T-helper 17 cell (primary cell): ENCODE measurements at regions not wholly inside any gene's neighbourhood (a gene's known extent, or its start where the extent isn't known, plus 50 kb on each side); places are given as distances from the start of the nearest gene placed in this dataset.
A peak's percentile ranks its signal among the peaks of the same experiment; 100 is the strongest.

ENCODE experiments used
- ATAC-seq: fragments of 150-1000 bp; cut with Tn5 transposase; 2 replicates; pipeline ENCODE4 v1.10.0; 2021; ENCODE audit warnings: mild to moderate bottlenecking, moderate library complexity
- DNase-seq, 3 donors: peaks; one replicate each; pipeline versions ENCODE4 v3.0.0 to v3.0.0-alpha.2; 2020 to 2021
- H3K9me3 ChIP-seq: one replicate; pipeline ENCODE4 v1.7.0; 2013; ENCODE audit warnings: low read length, mild to moderate bottlenecking; ENCODE audit not compliant: control insufficient read depth, poor library complexity, severe bottlenecking
- H3K27ac Mint-ChIP-seq: one replicate; pipeline ENCODE4 v1.8.0; 2022; ENCODE audit warnings: mild to moderate bottlenecking, moderate library complexity, mixed read lengths
- H3K27me3 Mint-ChIP-seq: one replicate; pipeline ENCODE4 v1.8.0; 2022; ENCODE audit warnings: mixed read lengths
- H3K36me3 Mint-ChIP-seq: one replicate; pipeline ENCODE4 v1.8.0; 2022; ENCODE audit warnings: low read depth, mixed read lengths
- H3K4me1 Mint-ChIP-seq: one replicate; pipeline ENCODE4 v1.8.0; 2022; ENCODE audit warnings: mild to moderate bottlenecking, mixed read lengths
- H3K4me3 Mint-ChIP-seq: one replicate; pipeline ENCODE4 v1.8.0; 2022; ENCODE audit warnings: mild to moderate bottlenecking, moderate library complexity, mixed read lengths

GRCh38 chr10:63698787-63699150 lies 177.6 kb downstream of the REEP3 start:
- peak overlapping the region; percentile 77 for H3K27ac Mint-ChIP-seq

GRCh38 chr10:63699785-63700613 lies 178.8 kb downstream of the REEP3 start:
- Mint-ChIP-seq H3K4me1 (peaks cover 11% of the 10 kb centered on the region), H3K27me3 (peaks cover 13% of the 10 kb centered on the region), H3K4me3 (no peak overlapping the region), H3K27ac (no peak overlapping the region), H3K36me3 (no peaks in the 10 kb centered on the region)
- peak; percentile 44 for ATAC-seq
- DNase-seq, result no peak
- no peaks in the 10 kb centered on the region for H3K9me3 ChIP-seq

More at GRCh38 chr10:63698787-63699150, 177.6 kb downstream of the REEP3 start:
- DNase-seq (no peak), ATAC-seq (no peak)
- Mint-ChIP-seq H3K4me3 (no peak overlapping the region), H3K27me3 (peaks cover 13% of the 10 kb centered on the region), H3K36me3 (no peaks in the 10 kb centered on the region), H3K4me1 (peaks cover 11% of the 10 kb centered on the region)
- H3K9me3 ChIP-seq, result no peaks in the 10 kb centered on the region

- Mint-ChIP-seq H3K4me3 (no peak overlapping the region), H3K27me3 (peaks cover 13% of the 10 kb centered on the region), H3K4me1 (peaks cover 11% of the 10 kb centered on the region), H3K36me3 (no peaks in the 10 kb centered on the region), H3K27ac (no peak overlapping the region)
- no peaks in the 10 kb centered on the region for H3K9me3 ChIP-seq
- DNase-seq, result no peak
- ATAC-seq, result no peak
Measured at GRCh38 chr10:63700631-63701156, 179.5 kb downstream of the REEP3 start.

- Mint-ChIP-seq H3K36me3 (no peaks in the 10 kb centered on the region), H3K4me1 (peaks cover 11% of the 10 kb centered on the region), H3K27me3 (peaks cover under 1% of the 10 kb centered on the region), H3K27ac (no peak overlapping the region), H3K4me3 (no peak overlapping the region)
- ATAC-seq (no peak), DNase-seq (no peak)
- H3K9me3 ChIP-seq, result no peaks in the 10 kb centered on the region
Measured at GRCh38 chr10:63702092-63702491, 180.9 kb downstream of the REEP3 start.

- Mint-ChIP-seq H3K4me3 (no peak overlapping the region), H3K27ac (no peak overlapping the region), H3K4me1 (peaks cover 13% of the 10 kb centered on the region), H3K36me3 (no peaks in the 10 kb centered on the region), H3K27me3 (no peaks in the 10 kb centered on the region)
- DNase-seq, result no peak
- no peak for ATAC-seq
- no peaks in the 10 kb centered on the region for H3K9me3 ChIP-seq
Measured at GRCh38 chr10:63703113-63703670, 182.0 kb downstream of the REEP3 start.

GRCh38 chr10:63703740-63704345 lies 182.6 kb downstream of the REEP3 start:
- no peaks in the 10 kb centered on the region for H3K27me3 Mint-ChIP-seq
- DNase-seq (no peak), ATAC-seq (no peak)
- H3K27ac Mint-ChIP-seq, result no peak overlapping the region
- no peaks in the 10 kb centered on the region for H3K9me3 ChIP-seq
- H3K4me3 Mint-ChIP-seq, result no peak overlapping the region
- peaks cover 11% of the 10 kb centered on the region for H3K4me1 Mint-ChIP-seq
- no peaks in the 10 kb centered on the region for H3K36me3 Mint-ChIP-seq

- H3K9me3 ChIP-seq, result no peaks in the 10 kb centered on the region
- ATAC-seq (peak; percentile 35), DNase-seq (no peak)
- Mint-ChIP-seq H3K36me3 (peaks cover 3% of the 10 kb centered on the region), H3K4me3 (no peak overlapping the region), H3K27me3 (peaks cover 5% of the 10 kb centered on the region), H3K4me1 (peaks cover 7% of the 10 kb centered on the region), H3K27ac (peak overlapping the region; percentile 34)
Measured at GRCh38 chr10:63707254-63707910, 186.2 kb downstream of the REEP3 start.

GRCh38 chr10:63708421-63708820 lies 187.2 kb downstream of the REEP3 start:
- H3K27me3 Mint-ChIP-seq, result peaks cover 5% of the 10 kb centered on the region
- no peak overlapping the region for H3K4me3 Mint-ChIP-seq
- H3K36me3 Mint-ChIP-seq, result peaks cover 3% of the 10 kb centered on the region
- H3K4me1 Mint-ChIP-seq, result peaks cover 7% of the 10 kb centered on the region
- DNase-seq (no peak), ATAC-seq (no peak)
- H3K9me3 ChIP-seq, result no peaks in the 10 kb centered on the region
- no peak overlapping the region for H3K27ac Mint-ChIP-seq

- H3K4me1 Mint-ChIP-seq, result peaks cover 7% of the 10 kb centered on the region
- peaks cover 5% of the 10 kb centered on the region for H3K27me3 Mint-ChIP-seq
- H3K9me3 ChIP-seq, result no peaks in the 10 kb centered on the region
- DNase-seq, result no peak
- no peak for ATAC-seq
- H3K36me3 Mint-ChIP-seq, result peaks cover 3% of the 10 kb centered on the region
- no peak overlapping the region for H3K4me3 Mint-ChIP-seq
- no peak overlapping the region for H3K27ac Mint-ChIP-seq
Measured at GRCh38 chr10:63710703-63711102, 189.5 kb downstream of the REEP3 start.

- H3K36me3 Mint-ChIP-seq, result peaks cover 3% of the 10 kb centered on the region
- no peak overlapping the region for H3K4me3 Mint-ChIP-seq
- H3K9me3 ChIP-seq, result no peaks in the 10 kb centered on the region
- DNase-seq (no peak), ATAC-seq (no peak)
- H3K27me3 Mint-ChIP-seq, result peaks cover 5% of the 10 kb centered on the region
- H3K4me1 Mint-ChIP-seq, result peaks cover 10% of the 10 kb centered on the region
- H3K27ac Mint-ChIP-seq, result no peak overlapping the region
Measured at GRCh38 chr10:63711361-63711760, 190.2 kb downstream of the REEP3 start.

- no peak overlapping the region for H3K4me3 Mint-ChIP-seq
- H3K4me1 Mint-ChIP-seq, result peaks cover 10% of the 10 kb centered on the region
- DNase-seq (no peak), ATAC-seq (no peak)
- H3K27me3 Mint-ChIP-seq, result peaks cover 5% of the 10 kb centered on the region
- peaks cover 3% of the 10 kb centered on the region for H3K36me3 Mint-ChIP-seq
- no peak overlapping the region for H3K27ac Mint-ChIP-seq
- H3K9me3 ChIP-seq, result no peaks in the 10 kb centered on the region
Measured at GRCh38 chr10:63711867-63712716, 190.9 kb downstream of the REEP3 start.

- no peak overlapping the region for H3K4me3 Mint-ChIP-seq
Measured at GRCh38 chr10:63712717-63713115, 191.5 kb downstream of the REEP3 start.

More at GRCh38 chr10:63712717-63713115, 191.5 kb downstream of the REEP3 start:
- H3K27me3 Mint-ChIP-seq, result peaks cover 5% of the 10 kb centered on the region
- H3K9me3 ChIP-seq, result no peaks in the 10 kb centered on the region
- peaks cover 6% of the 10 kb centered on the region for H3K4me1 Mint-ChIP-seq
- DNase-seq (no peak), ATAC-seq (no peak)
- no peak overlapping the region for H3K27ac Mint-ChIP-seq
- H3K36me3 Mint-ChIP-seq, result peaks cover 3% of the 10 kb centered on the region
